GM19455 (cell line): ENCODE measurements at regions not wholly inside any gene's neighbourhood (a gene's known extent, or its start where the extent isn't known, plus 50 kb on each side); places are given as distances from the start of the nearest gene placed in this dataset.

Experiments used
- ATAC-seq: cut with Tn5 transposase; IDR thresholded peaks from one replicate; pipeline ENCODE4 v1.9.1; 2021; ENCODE audit not compliant: unreplicated experiment

DNA sequence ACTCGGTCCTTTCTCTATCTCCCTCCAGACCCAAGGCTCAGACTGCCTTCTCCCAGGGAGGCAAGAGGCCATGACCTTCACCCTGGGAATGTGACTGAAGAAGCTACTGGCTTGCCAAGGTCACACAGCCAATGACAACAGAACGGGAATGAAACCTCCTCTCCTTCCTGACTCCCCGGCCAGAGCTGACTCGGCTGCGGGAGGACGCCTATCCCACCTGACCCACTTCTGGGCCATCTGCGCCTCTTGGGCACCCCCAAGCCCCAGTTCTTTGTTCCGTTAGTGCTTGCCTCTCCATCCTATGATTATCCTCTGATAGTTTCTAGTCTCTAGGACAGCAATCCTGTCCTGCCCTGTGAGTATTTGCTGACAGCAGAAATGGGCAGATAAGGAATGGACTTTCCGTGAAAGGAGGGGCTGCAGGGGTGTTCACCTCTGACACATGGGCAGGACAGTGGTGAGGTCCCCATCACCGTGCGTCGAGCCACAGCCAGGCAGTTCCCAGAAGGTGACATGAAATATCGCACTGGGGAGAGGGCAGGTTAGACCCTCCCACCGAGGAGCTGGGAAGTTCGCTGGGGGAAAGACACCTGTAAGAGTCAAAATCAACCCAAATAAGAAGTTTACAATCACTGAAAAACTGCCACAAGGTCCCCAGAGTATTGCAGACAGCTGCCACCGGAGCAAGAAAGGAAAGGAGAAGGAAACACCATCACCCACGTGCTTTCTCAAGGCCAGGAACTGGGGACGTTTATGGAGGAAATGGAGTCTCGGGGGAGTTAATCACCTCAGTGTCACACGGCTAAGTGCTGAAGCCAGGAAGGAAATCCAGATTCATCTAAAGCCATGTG is 63.0 kb downstream of the INSIG1 start:
- ATAC-seq, result no peak

GRCh38 chr7:155361346-155361680 is 63.6 kb downstream of the INSIG1 start:
- no peak for ATAC-seq

DNA sequence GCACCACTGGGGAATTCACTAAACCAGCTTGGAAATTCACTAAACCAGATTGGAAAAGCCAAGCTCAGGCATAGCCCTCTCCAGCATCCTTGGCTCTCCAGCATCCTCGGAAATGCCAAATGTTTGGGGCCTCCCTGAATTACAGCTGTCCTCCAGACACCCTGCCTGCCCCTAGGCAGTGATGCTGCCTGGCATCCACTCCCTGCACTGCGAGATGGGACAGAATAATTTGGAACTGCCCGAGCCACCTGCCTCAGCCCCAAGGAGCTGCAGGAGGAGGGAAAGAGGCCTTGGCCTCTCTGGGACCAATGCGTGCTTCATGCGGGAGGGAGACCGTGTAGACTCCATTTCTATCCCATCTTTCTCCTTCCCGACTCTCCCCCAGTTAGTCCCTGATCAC is 64.3 kb downstream of the INSIG1 start:
- ATAC-seq, result no peak

DNA sequence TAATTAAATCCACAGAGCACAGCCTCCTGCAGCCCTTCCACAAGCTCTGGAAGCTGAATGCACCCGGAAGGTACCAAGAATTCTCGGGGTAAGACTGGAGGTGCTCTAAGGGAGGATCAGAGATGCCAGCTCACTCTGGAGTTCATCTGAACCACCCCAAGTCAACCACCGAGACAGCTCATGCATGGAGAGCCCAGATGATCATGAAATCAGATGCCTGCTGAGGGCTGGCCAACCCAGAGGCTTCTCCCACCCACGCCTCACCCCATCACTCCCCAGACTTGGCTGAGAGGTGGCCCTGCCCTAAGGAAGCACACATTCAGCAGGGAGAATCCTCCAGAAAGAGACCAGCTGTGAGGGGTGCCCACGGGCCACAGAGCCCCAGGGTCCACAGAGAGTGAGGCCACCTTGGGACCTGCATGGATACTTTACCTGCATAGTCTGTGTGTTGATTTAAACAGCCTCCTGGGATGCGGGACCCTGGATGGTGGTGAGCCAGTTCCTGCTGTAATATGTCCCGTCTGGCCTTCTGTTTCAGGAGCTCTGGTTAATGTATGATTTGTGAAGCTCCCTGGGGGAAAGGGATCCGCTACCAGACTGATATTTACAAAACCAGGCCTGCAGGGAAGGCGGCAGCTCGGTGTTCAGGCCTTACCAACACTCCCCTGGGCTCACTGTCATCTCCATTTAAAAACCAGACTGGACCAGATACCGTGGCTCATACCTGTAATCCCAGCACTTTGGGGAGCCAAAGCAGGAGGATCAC is 64.9 kb downstream of the INSIG1 start:
- ATAC-seq, result no peak

DNA sequence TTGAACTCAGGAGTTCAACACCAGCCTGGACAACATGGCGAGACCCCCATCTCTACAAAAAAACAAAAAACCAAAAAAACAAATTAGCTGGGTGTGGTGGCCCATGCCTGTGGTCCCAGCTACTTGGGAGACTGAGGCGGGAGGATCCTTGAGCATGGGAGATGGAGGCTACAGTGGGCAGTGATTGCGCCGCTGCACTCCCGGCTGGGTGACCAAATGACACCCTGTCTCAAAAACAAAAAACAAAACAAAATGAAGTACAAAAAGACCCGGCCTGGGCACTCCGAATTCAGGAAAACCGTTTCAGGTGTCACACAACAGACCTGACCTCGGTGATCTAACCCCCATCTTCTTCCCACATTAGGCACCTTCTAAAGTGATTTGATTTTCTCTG is 65.5 kb downstream of the INSIG1 start:
- ATAC-seq, result no peak

DNA sequence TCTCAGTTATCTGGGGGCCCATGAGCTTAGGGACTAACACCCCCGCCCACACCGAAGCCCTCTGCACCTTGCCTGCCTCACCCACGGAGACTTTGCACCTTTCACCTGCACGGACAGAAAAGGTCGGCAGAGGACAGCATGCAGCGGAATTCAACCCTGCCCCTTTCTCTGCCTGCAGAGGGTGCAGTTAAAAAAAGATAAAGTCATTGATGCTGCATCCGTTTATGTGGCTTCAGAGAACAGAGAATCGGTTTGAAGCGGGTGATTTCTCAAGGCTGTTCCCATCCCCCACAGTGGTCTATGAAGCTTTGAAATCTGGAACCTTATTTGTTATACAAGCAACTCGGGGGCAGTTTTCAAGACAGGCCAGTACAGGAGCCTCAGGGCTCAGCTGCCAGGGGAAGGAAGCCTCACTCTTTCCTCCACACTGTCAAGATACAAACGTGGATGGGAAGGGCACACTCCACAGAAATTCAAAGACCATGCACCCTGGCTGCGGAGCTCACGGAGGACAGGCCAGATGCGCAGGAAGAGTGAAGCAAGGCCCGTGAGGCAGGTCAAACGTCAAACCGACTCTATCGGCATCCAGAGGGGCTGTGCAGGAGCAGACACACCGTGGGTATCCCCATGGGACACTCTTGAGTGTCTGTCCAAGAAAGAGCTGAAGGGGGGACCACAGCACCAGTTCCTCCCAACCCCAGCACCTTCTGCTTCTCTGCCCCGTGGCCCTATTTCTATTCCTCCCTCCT is 66.3 kb downstream of the INSIG1 start:
- no peak for ATAC-seq

- no peak for ATAC-seq
Observed at GRCh38 chr7:155365146-155365874, 67.6 kb downstream of the INSIG1 start.

GRCh38 chr7:155368894-155369600 is 71.4 kb downstream of the INSIG1 start:
- ATAC-seq, result no peak

- ATAC-seq, result no peak
Observed at GRCh38 chr7:155369766-155370165, 72.1 kb downstream of the INSIG1 start.

- no peak for ATAC-seq
Observed at GRCh38 chr7:155371331-155371883, 73.7 kb downstream of the INSIG1 start.

DNA sequence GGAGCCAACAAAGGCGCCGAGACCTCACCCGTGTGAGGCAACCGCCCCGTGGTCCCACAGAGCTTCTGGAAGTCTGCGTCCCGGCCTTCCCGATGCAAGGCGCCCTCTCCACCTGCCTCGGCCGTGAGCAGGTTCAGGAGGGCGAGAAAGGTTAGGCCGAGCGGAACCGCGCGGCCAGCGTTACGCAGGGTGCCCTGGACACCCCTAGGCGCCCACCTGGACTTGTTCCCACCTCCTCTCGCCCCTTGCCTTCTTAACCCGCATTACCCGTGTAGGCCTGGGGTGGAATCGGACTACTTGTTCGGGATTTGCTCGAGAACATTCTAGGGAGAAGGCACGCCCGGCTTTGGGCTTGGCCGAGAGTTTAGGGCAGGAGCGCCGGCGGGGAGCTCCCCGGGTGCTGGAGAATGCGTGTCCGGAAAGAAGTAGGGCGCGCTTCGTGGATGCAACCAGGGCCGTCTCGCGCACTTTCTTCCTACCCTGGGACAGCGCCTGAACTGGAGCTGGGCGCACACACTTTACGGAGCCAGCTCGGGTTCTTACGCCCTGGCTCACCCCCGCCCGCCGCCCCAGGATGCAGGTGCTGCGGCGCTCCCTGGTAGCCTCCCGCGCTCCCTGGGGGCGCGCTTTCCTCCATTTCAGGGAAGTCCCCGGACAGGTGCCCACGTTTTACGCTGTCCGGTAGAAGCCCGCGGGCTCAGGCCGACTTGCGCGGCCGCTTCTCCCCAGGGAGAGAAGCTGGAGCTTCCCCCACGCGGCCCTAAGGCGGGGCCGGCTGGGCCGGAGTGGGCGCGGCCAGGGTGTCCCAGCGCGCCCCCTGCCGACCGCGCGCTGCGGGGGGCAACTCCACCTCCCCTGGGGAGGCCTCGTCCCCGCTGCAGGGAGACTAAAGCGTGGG is 74.5 kb downstream of the INSIG1 start:
- no peak for ATAC-seq

- ATAC-seq, result no peak
Observed at GRCh38 chr7:155372782-155373358, 75.2 kb downstream of the INSIG1 start.

- ATAC-seq, result no peak
Observed at GRCh38 chr7:155373359-155374273, 75.9 kb downstream of the INSIG1 start.

DNA sequence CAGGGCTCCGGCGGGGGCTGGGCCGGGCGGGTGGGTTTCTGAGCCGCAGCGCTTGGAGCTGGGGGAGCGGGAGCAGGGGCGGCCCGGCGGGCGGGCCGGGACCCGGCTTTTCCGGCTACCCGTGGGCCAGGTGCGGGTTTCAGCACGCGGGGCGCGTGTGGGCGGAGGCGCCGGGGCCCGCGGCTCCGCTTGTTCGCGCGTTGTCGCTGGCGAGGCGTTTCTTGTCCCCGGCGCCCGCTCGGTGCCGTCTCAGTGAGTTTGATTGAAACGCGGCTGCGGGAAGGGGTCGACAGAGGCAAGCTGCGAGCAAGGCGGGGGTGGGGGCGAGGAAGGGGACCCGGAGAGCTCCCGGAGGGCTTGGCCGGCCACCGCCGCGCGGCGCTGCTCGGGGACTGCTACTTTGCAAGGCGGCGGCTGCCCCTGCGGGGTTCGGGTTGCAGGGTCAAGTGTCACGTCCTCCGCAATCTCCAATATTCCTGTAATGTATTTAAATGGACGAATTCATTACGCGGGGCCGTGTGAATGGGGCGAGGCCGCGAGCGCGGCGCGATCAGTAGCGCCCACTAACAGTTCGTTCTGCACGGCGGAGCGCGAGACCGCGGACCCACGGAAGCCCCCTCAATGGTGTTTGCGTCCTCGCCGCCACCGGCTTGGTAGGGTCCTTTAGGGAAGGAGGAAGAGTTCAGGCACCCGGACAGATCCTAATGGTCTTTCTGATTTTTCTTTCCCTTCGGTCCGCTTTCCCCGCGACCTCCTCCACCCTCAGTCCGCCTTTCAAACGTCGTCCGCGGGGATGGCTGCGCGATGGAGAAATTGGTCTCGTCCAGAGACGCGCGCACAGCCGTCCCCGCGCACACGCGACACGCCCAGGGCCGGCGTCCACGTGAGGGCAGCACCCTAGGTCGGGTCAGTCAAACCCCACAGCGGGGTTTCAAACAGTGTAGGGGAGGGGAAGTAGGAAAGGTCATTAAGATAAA is 76.9 kb downstream of the INSIG1 start:
- no peak for ATAC-seq

DNA sequence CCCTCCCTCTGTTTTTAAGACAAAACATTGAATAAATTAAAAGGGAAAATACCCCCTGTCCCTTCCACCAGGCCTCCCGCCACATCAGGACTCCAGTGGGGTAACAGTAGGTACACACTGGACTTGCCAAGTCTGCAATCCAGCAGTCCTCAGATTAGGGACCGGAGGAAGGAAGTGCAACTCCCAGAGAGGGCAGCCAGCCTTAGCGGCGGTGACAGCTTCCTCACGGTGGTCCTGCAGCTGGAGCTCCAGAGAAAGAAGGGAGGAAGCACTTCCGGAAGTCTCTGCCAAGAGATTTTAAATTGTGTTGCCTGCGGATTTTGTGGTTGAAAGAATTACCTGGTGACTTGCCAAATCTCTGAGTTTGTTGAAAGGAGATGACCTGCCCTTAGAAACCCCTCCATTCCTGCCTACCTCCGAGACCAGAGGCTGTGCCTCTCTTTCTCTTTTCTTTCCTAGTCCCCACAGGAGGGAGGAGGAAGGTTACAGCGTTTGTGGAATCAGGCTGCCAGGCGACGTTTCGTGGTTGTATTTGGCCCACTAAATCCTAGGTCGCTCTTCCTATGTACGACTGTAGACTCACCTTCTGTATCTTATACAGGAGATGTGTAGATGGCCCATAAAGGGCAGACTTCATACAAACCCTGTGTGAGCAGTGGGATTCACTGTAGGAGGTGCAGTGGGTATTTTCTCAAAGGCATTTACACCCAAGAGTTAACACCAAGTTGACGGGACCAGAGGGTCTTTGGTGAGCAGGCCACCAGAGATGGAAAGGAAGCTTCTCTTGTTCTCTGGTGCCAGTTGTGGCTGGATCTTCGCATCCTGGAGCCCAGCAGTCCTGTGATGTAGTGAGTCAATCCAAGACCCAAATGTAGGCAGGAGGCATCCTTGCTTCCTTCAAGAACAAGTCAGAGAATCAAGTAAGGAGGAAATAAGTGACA is 77.9 kb downstream of the INSIG1 start:
- ATAC-seq, result no peak
